WTC11 (cell line): ENCODE measurements at regions not wholly inside any gene's neighbourhood (a gene's known extent, or its start where the extent isn't known, plus 50 kb on each side); places are given as distances from the start of the nearest gene placed in this dataset.
"Not testable (repeated sequence)": the region's sequence is repeated elsewhere in the genome, so short reads cannot be mapped to it uniquely, and the experiment has no call there.

ENCODE experiments used
- ATAC-seq: fragments of 200-7000 bp; cut with Tn5 transposase; 2 replicates; pipeline ENCODE4 v1.10.0; 2021; ENCODE audit warnings: mild to moderate bottlenecking, moderate library complexity
- CTCF ChIA-PET: fragments of 300-600 bp; sonication (Branson Sonifier 250); formaldehyde crosslinking; loops from one replicate; lab custom pipeline; 2021; ENCODE audit warnings: antibody characterized with exemption; lab: Charles Lee
- POLR2A ChIA-PET: fragments of 350-600 bp; sonication (Branson Sonifier 250); formaldehyde crosslinking; loops from one replicate; lab custom pipeline; 2021; ENCODE audit warnings: antibody characterized with exemption; lab: Charles Lee
- DNase-seq: peaks from one replicate; pipeline ENCODE4 v3.0.0; 2021; ENCODE audit warnings: low spot score
- H3K27ac Mint-ChIP-seq: 2 replicates; pipeline ENCODE4 v1.8.0; 2021; ENCODE audit warnings: mixed read lengths
- H3K27me3 Mint-ChIP-seq: 2 replicates; pipeline ENCODE4 v1.8.0; 2021; ENCODE audit warnings: low read depth, mild to moderate bottlenecking, moderate library complexity, mixed read lengths
- H3K36me3 Mint-ChIP-seq: 2 replicates; pipeline ENCODE4 v1.8.0; 2021; ENCODE audit warnings: mixed read lengths
- H3K4me1 Mint-ChIP-seq: 2 replicates; pipeline ENCODE4 v1.8.0; 2022; ENCODE audit warnings: mixed read lengths
- H3K4me3 Mint-ChIP-seq: 2 replicates; pipeline ENCODE4 v1.8.0; 2021; ENCODE audit warnings: mild to moderate bottlenecking, moderate library complexity, mixed read lengths
- H3K9me3 Mint-ChIP-seq: 2 replicates; pipeline ENCODE4 v1.8.0; 2021; ENCODE audit warnings: mixed read lengths
- ETV6 ChIP-seq: sonication (generic); formaldehyde crosslinking; IDR thresholded peaks from 2 replicates; pipeline ENCODE4 v1.8.1; 2022; ENCODE audit warnings: mild to moderate bottlenecking, missing genetic modification reagents
- FOXK1 ChIP-seq: sonication (generic); formaldehyde crosslinking; IDR thresholded peaks from 2 replicates; pipeline ENCODE4 v1.8.0; 2022; ENCODE audit warnings: mild to moderate bottlenecking, moderate library complexity, missing genetic modification reagents
- MAX ChIP-seq: sonication (generic); formaldehyde crosslinking; IDR thresholded peaks from 2 replicates; pipeline ENCODE4 v1.8.0; 2022; ENCODE audit warnings: mild to moderate bottlenecking, missing genetic modification reagents
- TEAD1 ChIP-seq: sonication (generic); formaldehyde crosslinking; IDR thresholded peaks from 2 replicates; pipeline ENCODE4 v1.8.0; 2022; ENCODE audit warnings: mild to moderate bottlenecking, missing genetic modification reagents
- USF1 ChIP-seq: sonication (generic); formaldehyde crosslinking; IDR thresholded peaks from 2 replicates; pipeline ENCODE4 v1.8.0; 2022; ENCODE audit warnings: mild to moderate bottlenecking, missing genetic modification reagents
- USF2 ChIP-seq: sonication (generic); formaldehyde crosslinking; IDR thresholded peaks from 2 replicates; pipeline ENCODE4 v1.8.1; 2023; ENCODE audit warnings: mild to moderate bottlenecking, missing genetic modification reagents, moderate library complexity
- ZBTB21 ChIP-seq: sonication (generic); formaldehyde crosslinking; IDR thresholded peaks from 2 replicates; pipeline ENCODE4 v1.8.1; 2023; ENCODE audit warnings: mild to moderate bottlenecking, missing genetic modification reagents, borderline replicate concordance

GRCh38 chr2:132304661-132305380 is 111.8 kb upstream of the GPR39 start:
- H3K9me3 Mint-ChIP-seq, POLR2A ChIA-PET, H3K36me3 Mint-ChIP-seq, H3K4me1 Mint-ChIP-seq, H3K27me3 Mint-ChIP-seq: not testable (repeated sequence)
- CTCF ChIA-PET, result interaction anchor here (0.5 to 1.0 kb wide), 3 partner anchors 37 to 44 kb away, joined by 3 to 7 read pairs (median 3); no protein-coding TSS in a partner anchor
- DNase-seq (peak; percentile 91), ATAC-seq (peak; percentile 99)
- Mint-ChIP-seq H3K4me3 (peak overlapping the region; percentile 94), H3K27ac (peak overlapping the region; percentile 65; the same call in 1 of the 2 replicates)
- TF ChIP-seq ZBTB21 (peak; percentile 49; the same call in 1 of the 2 replicates), TEAD1 (CRISPR knock-in tag) (peak; percentile 74; the same call in 1 of the 2 replicates), USF2 (peak; percentile 36; the same call in 1 of the 2 replicates), MAX (CRISPR knock-in tag) (peak; percentile 72; the same call in 1 of the 2 replicates), ETV6 (0 out of 2 replicates have a peak, but pooled peaks have one; percentile 13), FOXK1 (CRISPR knock-in tag) (peak; percentile 12; the same call in 1 of the 2 replicates), USF1 (peak; percentile 40; the same call in 1 of the 2 replicates)

GRCh38 chr2:132307613-132308198 is 108.9 kb upstream of the GPR39 start:
- H3K9me3 Mint-ChIP-seq, H3K27ac Mint-ChIP-seq, H3K36me3 Mint-ChIP-seq, POLR2A ChIA-PET, H3K27me3 Mint-ChIP-seq, H3K4me1 Mint-ChIP-seq, DNase-seq, ATAC-seq, H3K4me3 Mint-ChIP-seq, CTCF ChIA-PET: not testable (repeated sequence)

GRCh38 chr2:132309203-132309602 is 107.4 kb upstream of the GPR39 start:
- H3K27me3 Mint-ChIP-seq, CTCF ChIA-PET, POLR2A ChIA-PET, H3K4me1 Mint-ChIP-seq, DNase-seq, ATAC-seq, H3K4me3 Mint-ChIP-seq, H3K36me3 Mint-ChIP-seq, H3K27ac Mint-ChIP-seq, H3K9me3 Mint-ChIP-seq: not testable (repeated sequence)

GRCh38 chr2:132315546-132315945 is 101.1 kb upstream of the GPR39 start:
- H3K36me3 Mint-ChIP-seq, DNase-seq, POLR2A ChIA-PET, H3K4me1 Mint-ChIP-seq, CTCF ChIA-PET, ATAC-seq, H3K4me3 Mint-ChIP-seq, H3K27me3 Mint-ChIP-seq, H3K9me3 Mint-ChIP-seq, H3K27ac Mint-ChIP-seq: not testable (repeated sequence)

- H3K4me1 Mint-ChIP-seq, POLR2A ChIA-PET, H3K27ac Mint-ChIP-seq, DNase-seq, H3K9me3 Mint-ChIP-seq, H3K4me3 Mint-ChIP-seq, H3K27me3 Mint-ChIP-seq, H3K36me3 Mint-ChIP-seq, CTCF ChIA-PET, ATAC-seq: not testable (repeated sequence)
These were observed 99.5 kb upstream of the GPR39 start for GRCh38 chr2:132317026-132317680.

GRCh38 chr2:132318481-132318880 is 98.1 kb upstream of the GPR39 start:
- H3K9me3 Mint-ChIP-seq, CTCF ChIA-PET, POLR2A ChIA-PET, ATAC-seq, H3K27me3 Mint-ChIP-seq, H3K27ac Mint-ChIP-seq, H3K4me3 Mint-ChIP-seq, H3K36me3 Mint-ChIP-seq, DNase-seq, H3K4me1 Mint-ChIP-seq: not testable (repeated sequence)

- H3K27me3 Mint-ChIP-seq, CTCF ChIA-PET, DNase-seq, H3K36me3 Mint-ChIP-seq, H3K4me3 Mint-ChIP-seq, POLR2A ChIA-PET, H3K27ac Mint-ChIP-seq, H3K9me3 Mint-ChIP-seq, ATAC-seq, H3K4me1 Mint-ChIP-seq: not testable (repeated sequence)
These were observed 92.6 kb upstream of the GPR39 start for GRCh38 chr2:132324005-132324404.

- peak; percentile 44 for ATAC-seq
- H3K36me3 Mint-ChIP-seq, H3K27me3 Mint-ChIP-seq, CTCF ChIA-PET, H3K27ac Mint-ChIP-seq, POLR2A ChIA-PET, H3K9me3 Mint-ChIP-seq, H3K4me3 Mint-ChIP-seq, DNase-seq: not testable (repeated sequence)
- peaks cover 16% of the 10 kb centered on the region for H3K4me1 Mint-ChIP-seq
These were observed 84.1 kb upstream of the GPR39 start for GRCh38 chr2:132332345-132333033.

GRCh38 chr2:132337135-132337534 is 79.5 kb upstream of the GPR39 start:
- H3K9me3 Mint-ChIP-seq, H3K4me3 Mint-ChIP-seq, H3K36me3 Mint-ChIP-seq, CTCF ChIA-PET, DNase-seq, POLR2A ChIA-PET, H3K27ac Mint-ChIP-seq, H3K27me3 Mint-ChIP-seq: not testable (repeated sequence)
- H3K4me1 Mint-ChIP-seq, result peaks cover 24% of the 10 kb centered on the region
- peak; percentile 71 for ATAC-seq
